H1 (cell line): ENCODE measurements at regions not wholly inside any gene's neighbourhood (a gene's known extent, or its start where the extent isn't known, plus 50 kb on each side); places are given as distances from the start of the nearest gene placed in this dataset.

Source experiments
- CTCF ChIA-PET: fragments of 300-600 bp; sonication (Branson Sonifier 250); formaldehyde crosslinking; loops from one replicate; lab custom pipeline; 2021; ENCODE audit not compliant: partially characterized antibody; lab: Charles Lee
- POLR2A ChIA-PET: fragments of 300-600 bp; sonication (Branson Sonifier 250); formaldehyde crosslinking; loops from one replicate; lab custom pipeline; 2021; ENCODE audit warnings: inconsistent platforms; ENCODE audit not compliant: partially characterized antibody; lab: Charles Lee
- DNase-seq, 2 experiments: peaks; one replicate each; pipeline versions ENCODE4 v3.0.0 to v3.0.0-alpha.2; 2010 to 2022; ENCODE audit warnings: low spot score in 2 of 2, low read depth in 1 of 2, mixed read lengths in 1 of 2
- FAIRE-seq: peaks from 2 replicates; lab custom pipeline; 2011; peaks lifted over from hg19 to GRCh38; lab: Jason Lieb, UNC
- H2AFZ ChIP-seq: 2 replicates; pipeline ENCODE4 v1.8.1; 2012; ENCODE audit warnings: low read length, inconsistent platforms
- H2AK5ac ChIP-seq: 2 replicates; pipeline ENCODE4 v1.6.1; 2013; ENCODE audit warnings: low read depth, low read length
- H2BK120ac ChIP-seq: replicated peaks from 2 replicates; pipeline ENCODE3; 2013; ENCODE audit warnings: low read depth, low read length, inconsistent platforms
- H2BK12ac ChIP-seq: 2 replicates; pipeline ENCODE4 v1.6.1; 2013; ENCODE audit warnings: low read depth, low read length
- H2BK15ac ChIP-seq: 2 replicates; pipeline ENCODE4 v1.6.1; 2013; ENCODE audit warnings: low read length
- H2BK20ac ChIP-seq: 2 replicates; pipeline ENCODE4 v1.6.1; 2013; ENCODE audit warnings: low read length
- H2BK5ac ChIP-seq: 2 replicates; pipeline ENCODE4 v1.6.1; 2013; ENCODE audit warnings: low read depth, low read length
- H3K14ac ChIP-seq: 2 replicates; pipeline ENCODE4 v1.6.1; 2013; ENCODE audit warnings: inconsistent platforms; ENCODE audit not compliant: insufficient read length
- H3K18ac ChIP-seq: 2 replicates; pipeline ENCODE4 v1.6.1; 2013; ENCODE audit warnings: low read length; ENCODE audit errors: extremely low read depth
- H3K23ac ChIP-seq: 2 replicates; pipeline ENCODE4 v1.6.1; 2013; ENCODE audit warnings: inconsistent platforms; ENCODE audit not compliant: insufficient read length
- H3K23me2 ChIP-seq: 2 replicates; pipeline ENCODE4 v1.6.1; 2013; ENCODE audit warnings: low read depth, low read length
- H3K27ac ChIP-seq: 2 replicates; pipeline ENCODE4 v1.6.1; 2011; ENCODE audit warnings: low read depth, low read length, inconsistent platforms
- H3K27me3 ChIP-seq, 4 experiments: replicated peaks in 1 of 4; 1 replicate in 1 of 4; 2 replicates in 3 of 4; pipeline versions ENCODE4 v1.6.1 to v1.8.1; 2011 to 2013; ENCODE audit warnings: low read length in 3 of 4, mild to moderate bottlenecking in 3 of 4, inconsistent platforms in 2 of 4, mixed read lengths in 2 of 4, moderate library complexity in 1 of 4; ENCODE audit not compliant: control insufficient read depth in 3 of 4, insufficient read depth in 3 of 4; ENCODE audit errors: extremely low read depth in 1 of 4
- H3K36me3 ChIP-seq, 4 experiments: 2 replicates each; pipeline versions ENCODE4 v1.6.1 to v1.8.1; 2011 to 2013; ENCODE audit warnings: mild to moderate bottlenecking in 4 of 4, low read length in 3 of 4, moderate library complexity in 2 of 4, control low read depth in 1 of 4, inconsistent platforms in 1 of 4; ENCODE audit not compliant: insufficient read depth in 4 of 4, control insufficient read depth in 2 of 4
- H3K4ac ChIP-seq: replicated peaks from 2 replicates; pipeline ENCODE3; 2013; ENCODE audit warnings: low read length, low read depth, mixed read lengths, inconsistent platforms; ENCODE audit not compliant: insufficient read length
- H3K4me1 ChIP-seq, 4 experiments: replicated peaks in 1 of 4; 1 replicate in 1 of 4; 2 replicates in 3 of 4; pipeline versions ENCODE4 v1.6.1 to v1.8.1; 2011 to 2013; ENCODE audit warnings: low read length in 3 of 4, inconsistent platforms in 2 of 4, mixed read lengths in 1 of 4; ENCODE audit not compliant: insufficient read depth in 4 of 4, control insufficient read depth in 3 of 4
- H3K4me2 ChIP-seq, 2 experiments: 2 replicates each; pipeline versions ENCODE4 v1.6.1 to v1.8.1; 2011 to 2013; ENCODE audit warnings: low read depth in 2 of 2, low read length in 2 of 2, control low read depth in 1 of 2, inconsistent platforms in 1 of 2, mild to moderate bottlenecking in 1 of 2; ENCODE audit not compliant: insufficient read depth in 1 of 2
- H3K4me3 ChIP-seq, 4 experiments: fragments of 200-600, 300-600 bp in 1 of 4; sonication (generic), shearing (Covaris generic), sonication (Bioruptor Twin) in 1 of 4; 2 replicates each; pipeline versions ENCODE4 v1.5.1 to v1.8.1; 2011 to 2016; ENCODE audit warnings: low read length in 4 of 4, low read depth in 3 of 4, control low read depth in 2 of 4, inconsistent platforms in 2 of 4, mild to moderate bottlenecking in 2 of 4, mixed read lengths in 1 of 4, moderate library complexity in 1 of 4; ENCODE audit not compliant: insufficient read depth in 2 of 4; ENCODE audit errors: extremely low read depth in 1 of 4
- H3K56ac ChIP-seq: replicated peaks from 2 replicates; pipeline ENCODE3; 2013; ENCODE audit warnings: low read depth, mild to moderate bottlenecking, mixed read lengths, low read length, inconsistent platforms; ENCODE audit not compliant: insufficient read length
- H3K79me1 ChIP-seq: 2 replicates; pipeline ENCODE4 v1.6.1; 2013; ENCODE audit warnings: low read depth, low read length, control low read depth
- H3K79me2 ChIP-seq, 2 experiments: 2 replicates each; pipeline versions ENCODE4 v1.6.1 to v1.8.1; 2012 to 2013; ENCODE audit warnings: low read length in 2 of 2, mild to moderate bottlenecking in 2 of 2, inconsistent platforms in 1 of 2; ENCODE audit not compliant: insufficient read depth in 2 of 2, control insufficient read depth in 1 of 2
- H3K9ac ChIP-seq, 4 experiments: replicated peaks in 1 of 4; 1 replicate in 1 of 4; 2 replicates in 3 of 4; pipeline versions ENCODE4 v1.6.1 to v1.8.1; 2011 to 2013; ENCODE audit warnings: low read depth in 3 of 4, low read length in 3 of 4, control low read depth in 2 of 4, mild to moderate bottlenecking in 2 of 4, moderate library complexity in 2 of 4, inconsistent platforms in 1 of 4; ENCODE audit errors: extremely low read depth in 1 of 4
- H3K9me3 ChIP-seq, 2 experiments: 2 replicates each; pipeline versions ENCODE4 v1.6.1 to v1.8.1; 2012 to 2013; ENCODE audit warnings: mild to moderate bottlenecking in 2 of 2, moderate library complexity in 2 of 2, control low read depth in 1 of 2, inconsistent platforms in 1 of 2, low read depth in 1 of 2, low read length in 1 of 2, mixed read lengths in 1 of 2; ENCODE audit not compliant: insufficient read depth in 2 of 2
- H4K20me1 ChIP-seq, 2 experiments: replicated peaks in 1 of 2; 2 replicates each; pipeline versions ENCODE3 to v1.8.1; 2011 to 2013; ENCODE audit warnings: inconsistent platforms in 2 of 2, low read length in 2 of 2, mild to moderate bottlenecking in 1 of 2; ENCODE audit not compliant: insufficient read depth in 2 of 2, control insufficient read depth in 1 of 2
- H4K5ac ChIP-seq: 2 replicates; pipeline ENCODE4 v1.6.1; 2013; ENCODE audit warnings: low read length, low read depth, mixed read lengths, inconsistent platforms; ENCODE audit not compliant: insufficient read length
- H4K8ac ChIP-seq: 2 replicates; pipeline ENCODE4 v1.8.0; 2013; ENCODE audit warnings: mild to moderate bottlenecking, moderate library complexity, low read length, inconsistent platforms; ENCODE audit not compliant: insufficient read depth; ENCODE audit errors: extremely low read depth
- H4K91ac ChIP-seq: replicated peaks from 2 replicates; pipeline ENCODE3; 2013; ENCODE audit warnings: low read length, mixed read lengths, inconsistent platforms; ENCODE audit not compliant: insufficient read length
- BCL11A ChIP-seq, 2 experiments: IDR thresholded peaks; one replicate each; pipeline ENCODE4 v1.6.1; 2011; ENCODE audit warnings: low read depth in 2 of 2, low read length in 2 of 2, mild to moderate bottlenecking in 2 of 2
- BRCA1 ChIP-seq: IDR thresholded peaks from 2 replicates; pipeline ENCODE4 v1.6.1; 2012; ENCODE audit warnings: low read depth, low read length, improper control_type of control experiment
- CBX8 ChIP-seq: fragments of 300-800, 300-1000 bp; sonication (generic); IDR thresholded peaks from 2 replicates; pipeline ENCODE4 v1.7.1; 2016; ENCODE audit warnings: low read depth, low read length, borderline replicate concordance
- E2F6 ChIP-seq: IDR thresholded peaks from 2 replicates; pipeline ENCODE4 v1.6.1; 2012; ENCODE audit warnings: inconsistent platforms
- JUN ChIP-seq: IDR thresholded peaks from 2 replicates; pipeline ENCODE4 v1.6.1; 2011; ENCODE audit warnings: low read depth, mild to moderate bottlenecking, improper control_type of control experiment, low read length
- MAX ChIP-seq: IDR thresholded peaks from 2 replicates; pipeline ENCODE4 v1.6.1; 2012; ENCODE audit warnings: inconsistent platforms
- NANOG ChIP-seq: IDR thresholded peaks from 2 replicates; pipeline ENCODE4 v1.6.1; 2011; ENCODE audit warnings: low read length, low read depth, mild to moderate bottlenecking, inconsistent platforms; ENCODE audit not compliant: insufficient read depth, poor library complexity, severe bottlenecking
- NRF1 ChIP-seq: IDR thresholded peaks from 2 replicates; pipeline ENCODE4 v1.6.1; 2011; ENCODE audit warnings: mild to moderate bottlenecking, low read depth, low read length, improper control_type of control experiment
- SAP30 ChIP-seq: fragments of 300-600 bp; sonication (generic); IDR thresholded peaks from 2 replicates; pipeline ENCODE4 v1.7.1; 2012; ENCODE audit warnings: low read length, moderate library complexity, mild to moderate bottlenecking, inconsistent platforms; ENCODE audit not compliant: insufficient read depth, insufficient replicate concordance
- SIN3A ChIP-seq, 2 experiments: IDR thresholded peaks in 1 of 2; conservative IDR thresholded peaks in 1 of 2; 2 replicates each; pipeline ENCODE4 v1.6.1; 2011 to 2012; ENCODE audit warnings: low read length in 2 of 2, improper control_type of control experiment in 1 of 2, low read depth in 1 of 2, mild to moderate bottlenecking in 1 of 2
- YY1 ChIP-seq: IDR thresholded peaks from 2 replicates; pipeline ENCODE4 v1.6.1; 2011; ENCODE audit warnings: low read depth, mild to moderate bottlenecking, low read length
- WGBS, 2 experiments: shearing (Covaris generic) in 1 of 2; methylation state at CpG; one replicate each; pipeline versions ENCODE4 v1.1.6 to v1.1.7; 2013 to 2015; ENCODE audit warnings: low lambda C conversion rate in 2 of 2, mixed read lengths in 2 of 2, inconsistent platforms in 1 of 2, low coverage in 1 of 2, missing lambda C conversion rate in 1 of 2; ENCODE audit not compliant: insufficient replicate concordance in 2 of 2, insufficient coverage in 1 of 2, insufficient read length in 1 of 2; ENCODE audit errors: extremely low coverage in 1 of 2, missing lambda C conversion rate in 1 of 2; 5-methylcytosine and 5-hydroxymethylcytosine counted together

- Histone ChIP-seq H2BK12ac (no peak overlapping the region), H3K36me3 (no peaks in the 10 kb centered on the region), H2BK5ac (no peak overlapping the region), H3K23me2 (no peaks in the 10 kb centered on the region), H4K91ac (no peak overlapping the region), H4K20me1 (no peaks in the 10 kb centered on the region), H3K9ac (no peak overlapping the region), H3K27ac (no peak overlapping the region), H4K8ac (no peak overlapping the region), H3K14ac (no peak overlapping the region), H3K56ac (no peak overlapping the region), H3K79me2 (no peaks in the 10 kb centered on the region), H3K79me1 (no peaks in the 10 kb centered on the region), H2AK5ac (no peak overlapping the region), H2BK15ac (no peak overlapping the region), H2BK120ac (no peak overlapping the region), H3K9me3 (no peaks in the 10 kb centered on the region), H2BK20ac (no peak overlapping the region), H3K23ac (no peak overlapping the region), H3K4me2 (no peak overlapping the region), H3K18ac (no peak overlapping the region), H3K4me3 (no peak overlapping the region), H3K27me3 (no peaks in the 10 kb centered on the region), H3K4me1 (no peaks in the 10 kb centered on the region), H3K4ac (no peak overlapping the region), H2AFZ (no peak overlapping the region), H4K5ac (no peak overlapping the region)
- FAIRE-seq (no peak), DNase-seq (no peak)
- WGBS, 2 experiments = 97% methylated on average over 2 of the region's 2 CpGs; no CpG with 5 or more reads in 1 of the 2 experiments
- POLR2A ChIA-PET = no interaction called here
- CTCF ChIA-PET = interaction anchor here (0.6 to 2.3 kb wide), 5 partner anchors 10 to 970 kb away, joined by 3 to 9 read pairs (median 3); no protein-coding TSS in a partner anchor
- TF ChIP-seq MAX = no peak
- TF ChIP-seq JUN = no peak
- TF ChIP-seq NRF1 = no peak
- no peak for TF ChIP-seq BRCA1
- no peak for TF ChIP-seq NANOG
- no peak for TF ChIP-seq CBX8
- TF ChIP-seq SAP30 = no peak
- no peak for TF ChIP-seq BCL11A (IDR thresholded peaks at IDR 0.05; ENCODE audit: low read depth in 2 of 2, low read length in 2 of 2)
- no peak for TF ChIP-seq E2F6
- no peak for TF ChIP-seq SIN3A (conservative IDR thresholded peaks at IDR 0.05 in 1 of 2, IDR thresholded peaks at IDR 0.05 in 1 of 2; ENCODE audit: low read depth in 1 of 2, low read length in 2 of 2)
- no peak for TF ChIP-seq YY1
These were observed 262.7 kb upstream of the KCNN2 start for GRCh38 chr5:114099161-114099560.
